CD4-positive, alpha-beta T cell (primary cell): ENCODE measurements at regions not wholly inside any gene's neighbourhood (a gene's known extent, or its start where the extent isn't known, plus 50 kb on each side); places are given as distances from the start of the nearest gene placed in this dataset.

Experiments used
- ATAC-seq: fragments of 200-7000 bp; cut with Tn5 transposase; one replicate; pipeline ENCODE4 v1.10.0; 2022; ENCODE audit warnings: mild to moderate bottlenecking; ENCODE audit not compliant: poor library complexity
- CTCF ChIA-PET: fragments of 350-600 bp; sonication (Branson Sonifier 250); formaldehyde crosslinking; loops from one replicate; lab custom pipeline; 2021; ENCODE audit warnings: antibody characterized with exemption, inconsistent platforms; lab: Charles Lee
- POLR2A ChIA-PET: fragments of 350-600 bp; sonication (Branson Sonifier 250); formaldehyde crosslinking; loops from one replicate; lab custom pipeline; 2021; ENCODE audit warnings: antibody characterized with exemption, inconsistent platforms; lab: Charles Lee
- DNase-seq, 14 experiments: peaks; one replicate each; pipeline ENCODE4 v3.0.0-alpha.2; 2013 to 2020; ENCODE audit warnings: mixed read lengths in 2 of 14
- H3K27ac ChIP-seq, 2 donors: one replicate each; pipeline versions ENCODE4 v1.5.1 to v1.7.0; 2013; ENCODE audit warnings: low read length in 2 of 2, low read depth in 1 of 2, mild to moderate bottlenecking in 1 of 2
- H3K27me3 ChIP-seq, 2 experiments: 1 replicate in 1 of 2; 2 replicates in 1 of 2; pipeline versions ENCODE4 v1.6.1 to v1.7.0; 2013; ENCODE audit warnings: low read length in 2 of 2, control low read depth in 1 of 2, mild to moderate bottlenecking in 1 of 2, moderate library complexity in 1 of 2; ENCODE audit not compliant: insufficient read depth in 2 of 2, control insufficient read depth in 1 of 2
- H3K36me3 ChIP-seq: one replicate; pipeline ENCODE4 v1.6.1; 2013; ENCODE audit warnings: low read length, control low read depth; ENCODE audit not compliant: insufficient read depth
- H3K4me1 ChIP-seq: one replicate; pipeline ENCODE4 v1.6.1; 2013; ENCODE audit warnings: low read length, control low read depth; ENCODE audit not compliant: insufficient read depth
- H3K4me3 ChIP-seq: one replicate; pipeline ENCODE4 v1.5.1; 2013; ENCODE audit warnings: mild to moderate bottlenecking, low read length, moderate library complexity
- H3K9me3 ChIP-seq, 2 experiments: 1 replicate in 1 of 2; 2 replicates in 1 of 2; pipeline versions ENCODE4 v1.6.1 to v1.7.0; 2013; ENCODE audit warnings: low read length in 2 of 2, mild to moderate bottlenecking in 2 of 2, control low read depth in 1 of 2, moderate library complexity in 1 of 2; ENCODE audit not compliant: control insufficient read depth in 1 of 2, insufficient read depth in 1 of 2
- H3K27ac Mint-ChIP-seq: one replicate; pipeline ENCODE4 v1.8.0; 2020; ENCODE audit warnings: mixed read lengths
- H3K27me3 Mint-ChIP-seq: one replicate; pipeline ENCODE4 v1.8.0; 2021; ENCODE audit warnings: mixed read lengths
- H3K36me3 Mint-ChIP-seq: one replicate; pipeline ENCODE4 v1.8.0; 2021; ENCODE audit warnings: low read depth, mixed read lengths
- H3K4me1 Mint-ChIP-seq: one replicate; pipeline ENCODE4 v1.8.0; 2021; ENCODE audit warnings: low read depth, mixed read lengths
- H3K4me3 Mint-ChIP-seq: one replicate; pipeline ENCODE4 v1.8.0; 2020; ENCODE audit warnings: mild to moderate bottlenecking, mixed read lengths
- H3K9me3 Mint-ChIP-seq: one replicate; pipeline ENCODE4 v1.8.0; 2020; ENCODE audit warnings: mixed read lengths
- CTCF ChIP-seq: fragments of 200-600 bp; IDR thresholded peaks from one replicate; pipeline ENCODE4 v1.8.0; 2022; ENCODE audit warnings: antibody characterized with exemption, mild to moderate bottlenecking
- intact Hi-C, 2 experiments: fragments of 100-400 bp; cut with DNase I in 1 of 2; cut with micrococcal nuclease in 1 of 2; formaldehyde crosslinking; loops; one replicate each; pipeline versions ENCODE4 v1.15.1 to v1.9.0; 2023 to 2025; cut with DNase I, micrococcal nuclease

DNA sequence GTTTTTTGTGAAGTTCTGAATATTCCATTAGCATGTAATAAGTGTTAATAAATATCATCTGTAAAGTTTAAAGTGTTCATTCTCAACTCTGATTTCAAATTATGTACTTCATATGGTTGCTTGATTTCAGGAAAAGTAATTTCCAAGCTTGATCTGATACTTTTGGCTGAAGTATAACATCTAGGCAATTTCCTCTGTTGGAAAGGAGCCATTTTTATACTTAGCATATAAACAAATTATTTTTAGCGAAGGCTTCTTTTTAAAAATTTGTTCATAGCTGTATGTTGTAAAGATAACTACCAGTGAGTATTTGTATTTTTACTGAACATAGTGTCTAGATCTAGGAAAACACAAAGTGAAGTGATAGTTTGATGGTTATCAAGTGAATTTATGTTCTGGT is 153.4 kb upstream of the TMTC2 start:
- Histone ChIP-seq H3K36me3 (no peaks in the 10 kb centered on the region), H3K4me1 (no peaks in the 10 kb centered on the region), H3K27me3 (no peaks in the 10 kb centered on the region), H3K4me3 (no peak overlapping the region), H3K9me3 (no peaks in the 10 kb centered on the region), H3K27ac (no peak overlapping the region)
- CTCF ChIA-PET = no interaction called here
- ATAC-seq = no peak
- H3K27me3 Mint-ChIP-seq = peaks cover 4% of the 10 kb centered on the region
- intact Hi-C loops = no loop called here
- H3K36me3 Mint-ChIP-seq = no peaks in the 10 kb centered on the region
- no peak for TF ChIP-seq CTCF
- H3K27ac Mint-ChIP-seq = no peak overlapping the region
- H3K9me3 Mint-ChIP-seq = no peaks in the 10 kb centered on the region
- H3K4me1 Mint-ChIP-seq = no peaks in the 10 kb centered on the region
- H3K4me3 Mint-ChIP-seq = no peak overlapping the region
- no peak for DNase-seq
- POLR2A ChIA-PET = no interaction called here

DNA sequence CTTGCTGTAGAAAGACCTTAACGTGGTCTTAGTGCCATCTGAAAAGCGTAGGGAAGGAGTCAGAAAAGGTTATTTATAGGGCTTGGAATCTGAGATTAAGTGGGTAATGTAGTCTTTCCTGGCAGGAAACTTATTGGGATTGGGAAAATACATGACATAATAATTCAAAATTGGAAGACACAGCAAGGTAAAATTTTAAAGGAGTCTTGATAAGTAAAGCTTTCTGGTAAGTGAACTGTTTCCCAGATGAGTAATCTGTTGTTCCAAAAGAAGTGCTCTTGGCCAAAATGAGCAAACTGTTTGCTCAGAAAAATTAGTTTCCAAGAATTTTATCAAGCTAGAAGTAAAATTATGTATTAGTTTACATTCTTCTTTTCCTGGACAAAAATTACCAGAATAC is 149.3 kb upstream of the TMTC2 start:
- CTCF ChIA-PET = no interaction called here
- no peak overlapping the region for H3K4me3 ChIP-seq
- no peaks in the 10 kb centered on the region for H3K27me3 Mint-ChIP-seq

DNA sequence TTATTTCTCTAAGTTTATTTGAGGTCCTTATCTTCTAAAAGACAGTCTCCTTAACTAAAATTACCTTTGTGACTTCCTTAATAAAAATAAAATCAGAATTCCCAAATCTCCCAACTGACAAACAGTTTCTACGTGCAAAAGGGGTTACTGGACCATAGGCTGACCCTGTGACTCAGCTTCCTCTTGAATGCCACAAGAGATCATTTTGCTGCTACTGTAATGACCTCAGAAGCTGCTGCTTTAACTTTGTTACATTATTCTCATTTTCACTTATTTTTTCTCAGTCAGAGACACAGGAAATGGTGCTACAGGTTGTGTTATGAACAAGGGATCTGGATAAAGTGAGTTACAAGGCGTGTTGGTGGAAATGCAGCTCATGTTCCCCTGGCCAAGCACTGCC is 132.2 kb upstream of the TMTC2 start:
- TF ChIP-seq CTCF = no peak
- DNase-seq (no peak), ATAC-seq (no peak)
- no peaks in the 10 kb centered on the region for H3K36me3 ChIP-seq
- Mint-ChIP-seq H3K4me1 (no peaks in the 10 kb centered on the region), H3K27ac (no peak overlapping the region), H3K36me3 (no peaks in the 10 kb centered on the region), H3K27me3 (no peaks in the 10 kb centered on the region), H3K4me3 (no peak overlapping the region), H3K9me3 (peaks cover 8% of the 10 kb centered on the region)
- intact Hi-C loops = no loop called here
- no peaks in the 10 kb centered on the region for H3K4me1 ChIP-seq
- no peaks in the 10 kb centered on the region for H3K27me3 ChIP-seq
- ChIA-PET CTCF (no interaction called here), POLR2A (no interaction called here)
- H3K9me3 ChIP-seq = peaks cover 0 to 18% of the 10 kb centered on the region in 2 experiments
- no peak overlapping the region for H3K4me3 ChIP-seq
- H3K27ac ChIP-seq = no peak overlapping the region

More for the DNA sequence above, 149.3 kb upstream of the TMTC2 start:
- Mint-ChIP-seq H3K27ac (no peak overlapping the region), H3K36me3 (no peaks in the 10 kb centered on the region), H3K9me3 (peaks cover 7% of the 10 kb centered on the region), H3K4me3 (no peak overlapping the region), H3K4me1 (no peaks in the 10 kb centered on the region)
- TF ChIP-seq CTCF = no peak
- H3K4me1 ChIP-seq = no peaks in the 10 kb centered on the region
- peaks cover 0 to 8% of the 10 kb centered on the region in 2 experiments for H3K9me3 ChIP-seq
- intact Hi-C loops = no loop called here
- no peaks in the 10 kb centered on the region for H3K36me3 ChIP-seq
- ATAC-seq (no peak), DNase-seq (no peak)
- H3K27ac ChIP-seq = no peak overlapping the region
- POLR2A ChIA-PET = no interaction called here
- H3K27me3 ChIP-seq = no peaks in the 10 kb centered on the region
